T47D (cell line): ENCODE measurements at regions not wholly inside any gene's neighbourhood (a gene's known extent, or its start where the extent isn't known, plus 50 kb on each side); places are given as distances from the start of the nearest gene placed in this dataset.
"Not testable (repeated sequence)": the region's sequence is repeated elsewhere in the genome, so short reads cannot be mapped to it uniquely, and the experiment has no call there.

Source experiments
- DNase-seq, 2 experiments: peaks; one replicate each; pipeline versions ENCODE4 v3.0.0 to v3.0.0-alpha.2; 2011 to 2012; ENCODE audit warnings: low read depth in 1 of 2, low spot score in 1 of 2
- JUND ChIP-seq: IDR thresholded peaks from 2 replicates; pipeline ENCODE4 v1.6.1; 2012; ENCODE audit warnings: low read depth
- in situ Hi-C: cut with HindIII; loops from 2 replicates; pipeline ENCODE4 v1.10.0; 2016; ENCODE audit warnings: low sequenced_read_pairs, low pct_unique_long_range_greater_than_20kb

GRCh38 chr3:27779176-27779575 lies 57.1 kb upstream of the EOMES start:
- in situ Hi-C loops, result no loop called here
- TF ChIP-seq JUND, result no peak
- DNase-seq, result no peak

DNA sequence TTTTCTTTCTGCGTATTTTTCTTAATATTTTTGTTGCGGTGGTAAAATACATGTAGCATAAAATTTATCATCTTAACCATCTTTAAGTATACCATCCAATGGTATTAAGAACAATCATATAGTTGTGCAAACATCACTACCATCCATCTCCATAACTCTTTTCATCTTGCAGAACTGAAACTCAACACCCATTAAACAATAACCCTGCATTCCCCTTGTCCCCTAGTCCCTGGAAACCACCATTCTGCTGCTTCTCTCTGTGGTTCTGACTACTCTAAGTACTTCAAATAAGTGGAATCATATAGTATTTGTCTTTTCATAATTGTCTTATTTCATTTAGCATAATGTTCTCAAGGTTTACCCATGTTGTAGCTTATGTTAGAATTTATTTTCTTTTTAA lies 67.3 kb upstream of the EOMES start:
- DNase-seq, result no peak
- in situ Hi-C loops, result no loop called here
- TF ChIP-seq JUND, result no peak

- TF ChIP-seq JUND, result no peak
- no peak for DNase-seq
Observed at GRCh38 chr3:27791956-27792355, 69.8 kb upstream of the EOMES start.

GRCh38 chr3:27792869-27793268 lies 70.7 kb upstream of the EOMES start:
- in situ Hi-C loops, result no loop called here
- no peak for TF ChIP-seq JUND
- DNase-seq, result no peak

More at GRCh38 chr3:27791956-27792355, 69.8 kb upstream of the EOMES start:
- in situ Hi-C loops, result no loop called here

- no peak for DNase-seq
- in situ Hi-C loops, result no loop called here
- TF ChIP-seq JUND, result no peak
Observed at GRCh38 chr3:27794211-27794610, 72.1 kb upstream of the EOMES start.

DNA sequence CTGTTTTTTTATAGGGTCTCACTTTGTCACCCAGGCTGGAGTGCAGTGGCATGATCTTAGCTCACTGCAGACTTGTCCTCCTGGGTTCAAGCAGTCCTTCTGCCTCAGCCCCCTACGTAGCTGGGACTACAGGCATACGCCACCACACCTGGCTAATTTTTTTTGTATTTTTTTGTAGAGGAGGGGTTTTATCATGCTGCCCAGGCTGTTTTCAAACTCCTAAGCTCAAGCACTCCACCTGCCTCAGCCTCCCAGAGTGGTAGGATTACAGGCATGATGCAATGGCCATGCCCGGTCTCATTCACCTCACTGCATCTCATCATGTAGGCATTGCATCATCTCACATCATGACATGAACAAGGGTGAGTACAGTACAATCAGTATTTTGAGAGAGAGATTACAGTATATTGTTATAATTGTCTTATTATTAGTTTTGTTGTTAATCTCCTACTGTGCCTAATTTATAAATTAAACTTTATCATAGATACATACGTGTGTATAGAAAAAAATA lies 74.3 kb upstream of the EOMES start:
- no peak for TF ChIP-seq JUND
- in situ Hi-C loops, result no loop called here

GRCh38 chr3:27797773-27798172 lies 75.7 kb upstream of the EOMES start:
- TF ChIP-seq JUND, result no peak
- in situ Hi-C loops, result no loop called here
- no peak for DNase-seq

More for the DNA sequence above, 74.3 kb upstream of the EOMES start:
- DNase-seq, result no peak

DNA sequence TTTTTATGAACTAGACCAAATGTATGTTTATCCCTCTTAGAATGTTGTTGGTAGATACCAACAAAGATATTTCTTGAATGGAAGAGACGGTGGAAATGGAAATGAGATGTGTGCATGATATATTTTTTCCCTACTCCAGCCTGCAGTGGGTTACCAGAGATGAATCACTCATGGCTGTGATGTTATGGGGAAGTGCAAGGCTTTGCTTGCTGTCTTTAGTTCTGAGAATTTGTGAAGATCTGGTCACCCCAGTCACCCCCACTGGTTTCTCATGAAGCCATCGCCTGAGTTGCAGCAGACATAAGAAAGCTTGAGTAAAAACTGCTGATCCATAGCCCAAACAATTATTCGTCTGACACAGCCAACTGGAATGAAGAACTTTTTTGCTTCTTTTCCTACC lies 78.1 kb upstream of the EOMES start:
- TF ChIP-seq JUND, result no peak
- in situ Hi-C loops, result no loop called here
- DNase-seq, result no peak

GRCh38 chr3:27802425-27802824 lies 80.3 kb upstream of the EOMES start:
- DNase-seq, result no peak
- TF ChIP-seq JUND, result no peak
- in situ Hi-C loops, result no loop called here

DNA sequence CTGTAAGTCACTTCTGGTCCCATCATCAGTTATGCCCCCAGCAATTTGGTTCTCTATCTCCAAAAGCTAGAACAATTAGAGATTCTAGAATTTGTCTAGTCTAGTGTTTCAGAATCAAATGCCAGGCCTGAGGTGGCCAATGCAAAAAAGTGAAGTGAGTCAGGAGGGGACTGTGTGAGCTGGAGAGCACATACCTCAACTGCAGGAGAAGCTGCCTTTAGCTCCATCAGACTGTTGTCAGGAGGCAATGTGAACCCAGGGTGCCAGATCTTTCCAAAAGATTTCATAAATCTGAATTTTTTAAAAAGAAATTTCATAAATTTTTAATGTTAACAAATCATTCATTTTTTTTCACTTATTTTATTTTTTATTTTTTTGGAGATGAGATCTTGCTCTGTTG lies 80.7 kb upstream of the EOMES start:
- in situ Hi-C loops, result no loop called here
- no peak for TF ChIP-seq JUND
- no peak for DNase-seq

DNA sequence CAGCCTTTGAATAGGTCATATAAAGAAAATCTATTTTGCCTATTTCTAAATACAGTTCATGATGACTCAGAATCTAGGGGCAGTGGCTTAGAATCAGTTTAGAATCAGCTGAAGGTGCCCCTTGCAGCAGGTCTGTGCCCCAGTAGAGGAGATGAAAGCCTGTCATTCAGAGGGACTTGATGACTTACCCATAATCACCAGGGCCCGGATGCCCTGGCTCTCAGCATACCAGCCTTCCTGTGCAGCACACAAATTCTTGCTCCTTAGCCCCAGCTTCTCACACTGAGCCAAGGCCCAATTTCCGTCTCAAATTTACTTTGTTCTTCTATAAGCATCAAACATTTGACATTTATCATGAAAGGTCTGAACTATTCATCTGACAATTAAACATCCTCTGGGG lies 83.2 kb upstream of the EOMES start:
- in situ Hi-C loops, result no loop called here
- no peak for TF ChIP-seq JUND
- DNase-seq, result no peak

DNA sequence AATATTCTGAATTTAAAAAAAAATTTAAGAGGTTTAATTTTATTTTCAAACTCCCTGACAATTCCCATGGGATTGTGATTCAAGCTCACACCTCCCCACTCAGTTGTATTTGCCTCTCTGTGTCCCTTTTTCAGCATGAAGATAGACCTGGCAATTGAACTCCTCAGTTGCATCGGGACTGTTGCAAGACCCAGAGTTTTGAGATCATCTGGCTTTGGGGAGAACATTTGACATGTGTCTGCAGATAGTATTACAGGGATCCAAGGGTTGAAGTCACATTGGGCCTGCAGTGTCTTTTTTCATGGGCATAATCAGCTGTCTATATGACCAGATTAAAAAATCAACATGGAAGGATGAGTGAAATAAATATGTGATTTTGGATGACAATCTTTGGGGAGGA lies 91.1 kb upstream of the EOMES start:
- no peak for TF ChIP-seq JUND
- DNase-seq, result no peak
- in situ Hi-C loops, result no loop called here

GRCh38 chr3:27821609-27822008 lies 99.5 kb upstream of the EOMES start:
- in situ Hi-C loops, DNase-seq: not testable (repeated sequence)

DNA sequence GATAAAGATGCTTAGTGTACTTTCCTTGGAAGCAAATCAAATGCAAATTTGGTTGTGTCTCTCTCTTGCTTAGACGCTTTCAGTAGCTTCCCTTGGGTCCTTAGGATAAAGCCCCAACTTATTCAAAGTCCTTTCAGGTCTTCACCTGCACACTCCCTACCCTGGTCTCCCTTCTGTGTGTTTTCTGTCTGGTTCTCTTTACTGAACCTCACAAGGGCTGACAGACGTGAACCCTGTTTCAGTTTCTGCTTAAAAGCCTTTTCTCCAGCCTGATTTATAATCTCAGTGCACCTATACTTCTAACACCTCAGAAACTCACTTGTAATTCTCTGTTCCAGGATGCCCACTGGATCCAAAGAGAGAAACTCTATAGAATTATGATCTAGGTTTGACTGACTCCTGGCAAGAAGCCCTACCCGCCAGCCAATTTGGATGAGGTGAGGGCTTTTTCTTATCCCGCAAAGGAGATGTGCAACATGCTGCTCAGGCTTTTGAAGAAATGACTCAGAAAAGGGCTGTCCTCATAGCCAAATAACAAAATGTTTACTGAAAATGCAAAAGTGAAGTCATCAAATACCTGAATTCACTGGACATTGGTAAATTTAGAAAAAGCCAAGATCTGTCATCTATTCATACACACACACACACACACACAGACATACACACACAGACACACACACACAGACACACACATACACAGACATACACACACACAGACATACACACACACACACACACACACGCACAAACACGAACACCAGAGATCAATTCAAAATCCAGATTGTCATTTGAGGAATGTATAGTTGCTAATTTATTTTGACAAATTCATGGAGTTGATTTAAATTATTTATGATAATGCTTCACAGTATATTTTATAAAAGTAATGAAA lies 102.4 kb upstream of the EOMES start:
- no peak for TF ChIP-seq JUND
- no peak for DNase-seq
- in situ Hi-C loops, result no loop called here
